NCI-H1436 (cell line): ENCODE measurements at regions not wholly inside any gene's neighbourhood (a gene's known extent, or its start where the extent isn't known, plus 50 kb on each side); places are given as distances from the start of the nearest gene placed in this dataset.

Experiments
- DNase-seq: peaks from one replicate; lab custom pipeline; 2025; lab: John Stamatoyannopoulos, UW

DNA sequence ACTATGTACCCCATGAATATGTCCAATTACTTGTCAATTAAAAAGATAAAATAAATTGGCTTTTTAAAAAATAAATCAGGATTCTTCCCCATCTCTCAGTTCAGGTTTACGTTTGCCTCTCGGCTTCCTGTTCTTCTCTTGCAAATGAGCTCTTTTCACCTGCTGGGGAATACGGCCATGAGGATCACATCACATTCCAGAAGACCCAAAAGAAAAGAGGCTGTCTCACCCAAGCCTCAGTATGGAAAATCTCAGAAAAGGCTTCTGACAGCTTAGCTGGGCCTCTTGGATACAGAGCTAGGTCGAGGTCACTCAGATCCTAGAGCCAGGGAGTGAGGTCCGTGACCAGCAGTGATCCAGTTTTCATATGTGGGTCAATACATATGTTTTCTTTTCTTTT, 171.2 kb upstream of the SDK2 start:
- DNase-seq = no peak

DNA sequence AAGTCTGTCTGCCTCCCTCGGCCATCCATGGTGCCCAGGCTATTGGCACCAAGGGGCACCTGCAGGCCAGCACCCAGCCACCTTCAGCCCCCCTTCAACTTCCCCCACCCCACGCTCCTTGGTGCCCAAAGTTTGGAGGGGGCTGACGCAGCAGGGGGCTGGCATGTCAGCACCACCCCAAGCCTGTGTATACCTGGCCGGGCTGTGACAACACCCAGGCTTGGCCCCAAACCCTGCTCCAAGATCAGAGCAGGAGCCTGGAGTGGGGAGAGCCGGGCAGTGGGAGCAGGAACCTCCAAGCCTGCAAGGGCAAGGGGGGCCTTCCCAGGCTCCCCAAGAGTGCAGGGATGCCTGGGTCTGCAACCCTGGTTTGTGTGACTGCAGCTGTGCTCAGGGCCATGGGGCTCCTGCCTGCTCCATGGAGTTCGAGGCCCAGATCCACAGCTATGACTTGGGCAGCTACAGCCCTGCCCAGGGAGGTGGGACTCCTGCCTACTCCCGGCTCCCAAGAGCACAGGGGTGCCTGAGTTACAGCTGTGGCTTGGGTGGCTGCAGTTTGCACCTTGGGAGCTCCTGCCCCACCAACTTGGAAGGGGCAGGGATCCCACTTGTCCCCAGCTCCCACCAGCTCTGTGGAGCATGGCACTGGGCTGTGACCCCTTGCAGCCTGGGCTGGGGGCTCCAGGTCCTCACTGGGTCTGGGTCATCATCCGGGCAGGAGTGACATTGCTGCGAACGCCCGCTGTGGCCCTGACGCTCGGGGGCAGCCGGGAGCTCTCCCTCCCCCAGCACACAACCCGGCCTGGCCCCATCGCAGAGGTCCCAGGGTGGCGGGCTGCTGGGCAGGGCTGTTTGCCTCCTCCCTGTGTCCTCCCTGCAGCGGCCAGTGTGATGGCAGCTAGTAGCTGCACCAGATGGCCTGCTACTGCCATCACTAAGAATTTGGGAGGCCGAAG, 175.5 kb upstream of the SDK2 start:
- DNase-seq = no peak

DNA sequence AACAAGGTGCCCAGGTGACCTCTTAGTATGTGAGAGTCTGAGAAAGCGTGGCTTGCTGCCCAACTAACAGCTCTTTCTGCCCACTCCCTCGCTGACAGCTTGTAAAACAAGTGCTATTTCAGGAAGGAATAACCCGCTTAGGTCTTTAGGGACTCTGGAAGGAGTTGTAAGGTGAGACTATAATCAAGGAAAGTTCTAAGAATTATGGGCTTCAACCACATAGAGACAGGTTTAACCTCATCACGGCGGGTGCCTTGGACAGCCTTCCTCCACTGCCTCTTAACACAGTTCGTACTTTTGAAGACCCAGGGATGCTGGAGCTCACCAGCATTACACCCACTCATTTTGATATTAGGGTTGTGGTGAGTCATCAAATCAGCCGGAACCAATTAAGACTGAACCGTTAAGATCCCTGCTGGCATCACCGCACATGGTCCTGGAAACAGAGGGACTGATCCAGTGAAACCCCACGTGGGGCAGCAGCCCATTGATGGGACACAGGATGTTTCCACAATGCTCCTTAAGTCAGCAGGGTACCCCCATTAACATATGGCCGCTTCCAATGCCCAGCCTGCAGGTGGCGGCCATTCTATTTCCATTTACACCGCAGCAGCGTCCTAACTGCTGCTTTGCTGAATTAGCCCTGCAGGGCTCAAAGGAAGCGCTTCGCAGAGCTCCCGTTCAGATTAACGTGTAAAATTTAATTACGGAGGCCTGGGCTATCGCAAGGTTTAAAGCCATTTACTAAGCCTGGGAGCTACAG, 176.6 kb upstream of the SDK2 start:
- DNase-seq = peak; percentile 26

DNA sequence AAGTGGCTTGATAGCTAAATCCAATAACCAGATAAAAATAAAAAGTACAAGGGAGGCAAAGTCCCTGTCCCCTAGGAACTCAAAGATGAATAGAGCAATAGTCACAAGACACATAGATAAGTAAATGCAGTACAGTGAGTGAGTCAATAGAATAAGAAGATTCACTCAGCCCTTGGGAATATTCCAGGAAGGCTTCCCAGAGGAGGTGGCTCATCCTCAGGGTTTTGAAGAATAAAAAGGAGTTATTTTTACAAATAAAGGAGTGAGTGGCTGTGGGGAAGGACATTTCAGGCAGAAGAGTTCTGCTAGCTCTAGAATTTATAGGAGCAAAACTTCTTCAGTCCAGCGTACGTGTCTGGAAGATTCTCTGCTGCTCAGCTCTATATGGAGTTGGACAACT, 177.4 kb upstream of the SDK2 start:
- no peak for DNase-seq

DNA sequence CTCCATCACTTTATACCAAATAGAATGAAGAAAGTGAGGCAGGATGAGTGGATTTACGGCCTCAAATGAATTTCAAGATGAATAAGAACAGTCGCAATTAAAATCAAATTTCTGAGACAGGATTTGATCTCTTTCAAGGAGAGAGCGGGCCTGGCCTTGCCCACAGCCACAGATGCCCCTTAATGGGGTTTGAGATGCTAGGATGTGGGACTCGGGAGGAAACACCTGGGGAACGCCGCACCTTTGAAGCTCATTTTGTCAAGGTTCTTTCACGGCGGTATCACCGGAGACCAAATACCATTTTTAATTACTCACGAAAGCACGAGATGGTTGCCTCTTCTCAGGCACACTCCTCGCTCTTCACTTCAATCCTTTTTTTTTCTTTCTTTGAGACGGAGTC, 178.1 kb upstream of the SDK2 start:
- no peak for DNase-seq

DNA sequence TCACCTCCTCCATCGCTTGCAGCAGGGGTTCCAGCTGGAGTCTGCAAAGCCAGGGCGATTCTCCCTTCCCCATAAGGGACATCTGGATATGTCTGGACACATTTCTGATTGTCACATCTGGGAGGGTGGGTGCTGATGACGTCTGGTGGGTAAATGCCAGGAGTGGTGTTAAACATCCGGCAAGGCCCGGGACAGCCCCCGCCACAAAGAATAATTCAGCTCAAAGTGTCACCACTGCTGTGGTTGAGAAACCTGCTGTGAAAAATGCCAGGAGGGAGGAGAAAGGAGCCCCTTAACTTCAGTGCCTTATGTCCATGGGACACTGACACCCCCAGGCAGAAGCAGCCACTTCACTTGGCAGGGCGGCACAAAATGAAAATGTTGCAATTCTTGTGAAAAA, 179.4 kb upstream of the SDK2 start:
- no peak for DNase-seq

DNA sequence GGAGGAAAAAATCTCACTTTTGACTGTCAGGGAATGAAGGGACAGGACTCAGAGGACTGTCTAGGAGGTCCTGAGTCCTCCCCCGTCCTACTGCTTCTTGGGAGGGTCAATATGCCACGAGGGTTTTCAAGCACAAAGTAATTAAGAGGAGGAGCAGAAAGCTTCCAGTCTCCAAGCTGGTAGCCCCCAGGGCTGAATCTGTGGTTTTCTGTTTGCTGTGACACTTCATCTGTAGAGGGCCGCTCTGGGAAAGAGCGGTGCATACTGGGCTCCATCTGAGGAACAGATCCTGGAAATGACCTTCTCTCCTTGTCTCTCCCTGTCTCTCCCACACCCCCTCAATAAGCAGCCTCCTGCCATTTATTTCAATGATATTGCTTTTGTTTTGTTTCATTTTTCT, 180.1 kb upstream of the SDK2 start:
- DNase-seq = peak; percentile 29

DNA sequence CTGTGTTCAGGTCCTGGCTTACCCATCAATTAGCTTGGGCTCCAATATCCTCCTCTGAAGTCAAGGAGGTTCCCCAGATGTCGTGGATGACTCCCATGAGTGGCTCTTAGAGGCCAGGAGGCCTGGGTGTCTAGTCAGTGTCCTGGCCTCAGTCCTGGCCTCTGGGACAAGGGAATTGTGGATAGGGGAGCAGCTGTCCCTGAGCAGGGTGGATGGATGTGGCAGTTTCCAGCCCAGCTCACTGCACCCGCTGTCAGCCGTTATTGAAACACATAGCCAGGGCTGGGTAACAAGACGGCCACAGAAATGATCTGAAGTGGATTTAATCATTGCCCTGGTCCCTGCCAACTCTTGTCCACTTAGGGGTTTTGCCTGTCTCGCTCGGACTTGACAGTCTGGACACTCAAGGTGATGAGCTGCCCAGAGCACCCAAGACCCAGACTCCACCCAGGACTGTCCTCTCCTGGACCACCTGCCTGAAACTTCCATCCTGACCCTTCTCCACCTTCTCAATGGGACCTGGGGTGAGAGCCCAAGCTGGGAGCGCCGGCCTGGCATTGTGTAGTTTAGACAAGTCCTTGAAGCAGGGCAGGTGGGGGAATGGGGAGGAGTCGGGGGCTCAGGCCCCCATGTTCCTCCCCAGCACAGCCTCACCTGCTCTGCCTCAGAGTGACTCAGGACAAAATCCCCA, 182.1 kb upstream of the SDK2 start:
- DNase-seq = no peak

DNA sequence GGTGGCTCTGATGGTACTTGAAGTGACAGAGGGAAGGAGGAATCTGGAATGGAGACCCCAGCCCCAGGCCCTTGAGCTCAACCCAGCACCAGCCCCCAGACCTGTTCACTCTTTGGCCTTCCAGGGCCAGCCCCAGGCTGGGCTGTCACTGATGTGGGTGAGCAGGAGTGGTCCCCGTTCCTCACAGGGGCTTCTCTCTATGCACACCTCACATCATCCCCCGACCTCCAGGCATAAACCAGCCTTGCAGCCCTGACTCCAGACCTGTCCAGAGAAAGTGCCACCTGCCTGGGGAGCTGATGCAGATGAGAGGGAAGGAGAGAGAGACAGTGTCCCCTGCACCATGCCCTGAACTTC, 182.6 kb upstream of the SDK2 start:
- DNase-seq = no peak

DNA sequence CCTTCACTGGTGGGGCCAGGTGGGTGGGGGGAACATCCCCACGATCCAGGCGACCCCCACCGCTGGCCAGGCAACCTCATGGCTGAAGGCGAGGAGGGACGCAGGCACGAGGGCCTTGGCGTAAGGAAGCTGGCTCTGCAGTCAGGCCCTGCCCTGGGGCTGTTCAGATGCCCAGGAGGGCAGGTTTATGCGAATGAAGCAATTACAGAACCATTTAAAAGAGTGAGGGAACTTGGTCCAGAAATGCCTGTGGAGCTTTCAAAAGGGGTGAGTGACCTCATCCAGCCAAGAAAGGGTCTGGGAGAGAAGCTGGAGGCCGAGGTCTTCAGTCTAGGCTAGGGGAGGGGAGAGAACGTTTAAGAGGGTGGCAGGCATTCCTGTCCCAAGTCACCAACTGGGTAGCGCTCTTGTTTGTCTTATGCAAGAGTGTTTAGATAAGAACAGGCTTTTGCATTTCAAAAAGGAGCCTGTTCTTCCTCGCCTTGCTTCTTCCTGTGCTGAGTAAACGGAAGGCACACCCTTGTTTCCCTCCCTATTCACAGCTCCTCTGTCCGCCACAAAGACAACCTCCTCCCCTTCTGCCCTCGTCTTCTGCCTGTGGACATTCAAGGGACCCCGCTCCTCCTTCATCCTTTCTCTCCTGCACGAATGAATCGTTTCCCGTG, 183.5 kb upstream of the SDK2 start:
- DNase-seq = no peak

DNA sequence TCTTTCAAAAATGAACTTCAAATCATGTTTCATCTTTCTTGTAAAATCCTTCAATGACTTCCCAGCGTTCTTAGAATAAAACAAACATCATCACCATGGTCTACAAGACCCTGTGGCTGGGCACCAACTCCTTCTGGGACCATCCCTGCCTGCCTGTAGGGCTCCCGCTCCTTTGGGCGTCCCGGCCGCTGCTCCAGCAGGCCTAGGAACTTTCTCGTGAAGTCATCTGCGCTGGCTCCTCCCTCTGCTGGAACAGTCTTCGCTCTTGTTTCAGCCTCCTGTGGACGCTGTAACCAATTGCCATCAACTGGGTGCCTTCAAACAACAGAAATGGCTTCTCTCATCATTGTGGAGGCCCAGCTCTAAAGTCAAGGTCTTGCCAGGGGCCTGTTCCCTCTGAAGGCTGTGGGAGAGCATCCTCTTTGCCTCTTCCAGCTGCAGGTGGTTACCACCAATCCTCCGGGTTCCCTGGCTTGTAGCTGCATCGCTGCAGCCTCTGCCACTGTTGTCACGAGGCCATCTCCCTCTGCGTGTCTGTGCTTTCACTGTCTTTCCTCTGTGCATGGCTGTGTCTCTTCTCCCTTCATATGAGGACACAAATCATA, 185.5 kb upstream of the SDK2 start:
- DNase-seq = no peak

DNA sequence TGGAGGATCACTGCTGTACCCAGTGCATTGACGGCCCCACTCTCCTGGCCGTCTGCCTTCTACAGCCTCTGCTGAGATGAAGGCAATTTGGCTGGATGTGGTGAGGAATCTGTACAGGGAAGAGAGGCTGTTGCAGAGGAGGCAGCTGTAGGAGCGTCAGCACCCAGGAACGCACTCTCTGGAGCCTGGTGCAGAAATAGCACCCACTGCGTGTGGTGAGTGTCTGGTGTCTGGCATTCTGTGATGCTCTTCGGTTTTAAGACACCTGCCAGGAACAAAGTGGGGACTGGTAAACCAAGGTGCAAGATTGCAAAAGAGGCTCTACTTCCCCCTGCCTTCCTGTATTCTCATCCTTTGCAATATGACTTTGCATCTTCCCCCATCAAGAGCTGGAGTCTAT, 187.5 kb upstream of the SDK2 start:
- DNase-seq = no peak

DNA sequence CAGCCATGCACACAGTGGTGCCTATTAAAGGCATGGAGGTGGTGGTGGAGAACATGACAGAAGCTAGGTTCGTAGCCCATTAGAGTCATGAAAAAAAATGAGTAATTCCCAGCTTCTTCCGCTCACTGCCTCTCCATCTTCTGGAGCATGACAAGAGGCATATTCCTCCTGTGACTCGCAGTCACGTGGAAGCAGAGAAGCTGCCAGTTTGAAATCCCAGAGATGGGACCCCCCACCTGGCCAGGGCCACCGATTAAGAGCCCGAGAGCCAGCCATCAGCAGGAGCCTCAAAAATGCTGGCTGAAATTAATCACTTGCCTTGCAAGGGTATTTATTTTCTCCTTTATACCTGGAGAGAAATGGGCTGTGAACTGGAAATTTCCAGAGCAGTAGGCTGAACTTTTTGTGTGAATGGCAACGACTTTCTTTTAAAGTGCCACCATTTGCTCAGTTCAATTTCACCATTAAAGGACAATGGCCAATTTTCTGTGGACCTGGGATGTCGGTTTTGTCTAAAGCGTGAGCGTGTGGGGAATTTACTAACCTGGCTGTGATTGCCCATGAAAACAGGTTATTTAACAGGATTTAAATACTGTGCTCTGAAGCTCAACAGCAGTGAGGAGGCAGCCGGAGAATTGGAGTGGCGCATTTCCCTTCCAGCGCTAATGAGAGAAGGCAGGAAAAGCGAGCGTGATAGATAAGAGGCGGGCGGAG, 189.7 kb upstream of the SDK2 start:
- no peak for DNase-seq

DNA sequence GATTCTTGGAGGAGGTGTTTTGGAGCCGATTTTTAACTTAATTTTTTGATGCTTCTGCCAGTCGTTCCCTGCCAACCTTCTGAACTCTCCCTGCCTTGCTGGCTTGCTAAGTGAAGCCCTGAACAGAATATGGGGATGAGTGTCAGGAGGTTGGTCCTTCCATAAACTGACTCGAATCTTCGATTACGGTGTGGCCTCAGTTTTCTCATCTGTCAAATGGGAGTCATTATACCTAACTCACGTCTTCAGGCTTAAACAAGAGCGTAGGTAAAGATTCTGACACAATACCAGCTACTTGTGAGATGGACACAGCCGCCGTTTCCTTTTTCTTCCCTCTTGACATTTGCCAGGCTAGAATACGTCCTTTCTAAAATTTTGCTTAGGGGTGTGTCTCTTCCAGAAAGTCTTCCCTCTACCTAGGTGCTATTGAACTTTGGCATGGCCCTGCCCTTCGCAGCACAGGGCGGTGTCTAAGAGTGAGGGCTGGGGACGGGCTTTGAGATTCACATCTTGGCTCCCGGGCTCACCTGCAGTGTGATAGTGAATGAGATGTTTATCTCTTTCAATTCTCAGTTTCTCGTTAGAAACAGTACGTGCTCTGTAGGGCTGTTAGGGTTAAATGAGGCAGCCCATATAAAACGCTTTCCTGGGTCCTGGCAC, 190.6 kb upstream of the SDK2 start:
- DNase-seq = no peak

DNA sequence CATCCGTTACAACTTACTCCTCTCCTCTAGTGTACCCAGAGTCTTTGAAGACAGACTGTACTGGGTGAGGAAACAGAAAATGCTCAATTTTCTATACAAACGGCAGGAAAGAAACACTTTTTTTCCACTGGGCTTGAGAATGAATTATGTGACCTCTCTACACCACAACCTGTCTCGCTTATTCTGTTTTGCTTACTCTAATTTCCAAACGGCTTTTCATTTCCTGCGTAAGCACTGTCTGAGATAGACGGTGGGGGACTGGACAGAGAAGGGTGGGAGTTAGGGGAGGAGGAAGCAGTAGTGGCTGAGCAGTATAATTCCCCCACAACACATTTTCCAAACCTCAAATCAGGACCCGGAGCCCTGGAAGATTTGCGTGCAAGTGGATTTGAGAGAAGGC, 191.4 kb upstream of the SDK2 start:
- DNase-seq = no peak

DNA sequence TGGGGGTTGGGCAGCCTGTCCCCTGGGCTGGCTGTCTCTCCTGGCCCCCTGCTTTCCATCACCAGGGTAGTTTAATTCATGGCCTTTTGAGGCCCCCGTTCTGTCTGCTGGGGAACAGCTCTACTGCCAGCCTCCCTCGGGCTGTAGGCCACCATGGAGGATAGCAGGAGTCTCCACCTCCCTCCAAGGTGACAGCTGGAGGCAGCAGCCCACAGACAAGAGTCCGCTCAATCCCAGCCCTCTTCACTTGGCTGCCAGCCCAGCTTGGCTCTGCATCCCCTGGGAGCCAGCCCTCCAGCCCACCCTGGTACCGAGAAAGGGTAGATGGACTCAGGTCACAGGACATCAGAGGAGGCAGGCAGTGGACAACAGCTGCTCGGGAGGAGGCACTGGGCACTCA, 194.6 kb upstream of the SDK2 start:
- DNase-seq = no peak

DNA sequence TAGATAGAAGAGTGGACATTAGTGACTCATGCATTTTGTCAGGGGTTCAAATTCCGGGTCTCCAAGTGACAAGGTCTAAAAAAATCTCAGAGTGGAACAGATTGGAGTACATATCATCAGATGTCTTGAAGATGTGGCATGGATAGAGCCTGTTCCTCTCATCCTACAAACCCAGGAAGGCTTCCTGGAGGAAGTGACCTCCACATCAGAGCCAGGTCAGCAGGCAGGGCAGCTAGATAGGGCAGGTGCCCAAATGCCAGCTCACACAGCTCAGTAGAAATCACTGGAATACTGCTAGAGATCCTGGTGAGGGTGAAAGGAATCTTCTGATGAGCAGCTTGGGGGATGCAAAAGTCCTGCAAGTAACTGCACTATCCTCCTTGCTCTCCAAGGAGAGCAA, 196.6 kb upstream of the SDK2 start:
- no peak for DNase-seq

DNA sequence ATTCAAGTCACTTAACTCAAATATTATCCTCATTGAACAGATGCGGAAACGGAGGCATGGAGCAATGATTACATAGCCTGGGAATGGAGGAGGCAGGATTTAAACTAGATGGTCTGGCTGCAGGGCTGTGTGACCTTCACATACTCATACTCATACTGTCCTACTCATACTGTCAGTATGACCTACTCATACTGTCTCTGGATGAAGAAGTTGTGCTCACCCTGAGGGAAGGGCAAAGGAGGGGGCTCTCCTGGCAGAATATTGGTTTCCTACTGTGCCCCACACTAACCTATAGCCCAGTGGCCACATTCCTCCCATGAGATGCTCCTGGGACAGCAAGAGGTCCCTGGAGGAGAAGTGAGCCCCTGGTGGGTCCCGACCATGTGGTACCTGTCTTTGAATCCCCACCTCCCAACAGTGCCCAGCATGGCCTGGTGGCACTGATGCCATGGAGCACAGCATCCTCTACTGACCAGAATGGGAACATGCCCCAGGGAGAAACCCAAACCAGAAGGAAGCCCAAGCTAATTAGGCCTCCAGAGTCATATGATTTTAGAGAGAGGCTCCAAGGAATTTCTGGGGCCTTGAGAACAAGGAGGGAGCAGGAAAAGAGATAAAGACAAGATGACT, 197.3 kb upstream of the SDK2 start:
- DNase-seq = peak; percentile 84

DNA sequence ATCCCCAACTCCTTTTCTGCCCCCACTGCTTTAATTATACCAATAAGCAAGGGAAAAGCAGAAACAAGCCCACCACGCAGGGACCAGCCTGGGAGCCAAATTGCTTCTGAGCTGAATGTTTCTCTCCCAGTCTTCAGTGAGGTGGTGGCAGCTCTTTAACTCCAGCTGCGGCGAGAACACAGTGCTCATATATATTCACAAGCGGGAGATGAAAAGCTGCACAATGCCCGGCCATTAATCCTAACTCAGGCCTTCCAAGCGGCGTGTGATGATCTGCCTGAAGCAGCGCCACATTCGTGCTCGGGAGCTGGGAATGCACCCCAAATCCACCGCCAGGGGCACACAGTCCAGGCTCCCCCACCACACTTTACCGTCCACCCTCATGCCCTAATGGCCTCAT, 203.7 kb upstream of the SDK2 start:
- no peak for DNase-seq

DNA sequence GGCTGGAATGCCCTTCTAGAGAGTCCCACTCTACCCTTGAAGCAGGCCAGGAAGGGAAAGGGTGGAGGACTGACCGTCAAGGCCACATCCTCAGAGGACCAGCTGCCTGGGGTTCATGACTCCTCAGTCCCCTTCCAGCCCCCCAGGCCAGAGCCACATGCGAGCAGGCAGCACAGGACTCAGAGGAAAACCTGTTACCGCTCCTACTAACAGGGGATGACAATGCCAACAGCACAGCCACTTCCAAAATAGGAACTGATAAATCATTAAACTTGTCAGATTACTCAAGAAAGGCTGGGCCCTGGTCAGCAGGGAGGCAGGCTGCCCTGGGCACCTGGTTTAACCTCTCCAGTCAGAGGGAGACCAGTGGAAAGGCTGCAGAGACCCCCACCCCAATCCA, 206.2 kb upstream of the SDK2 start:
- no peak for DNase-seq
